PC-3 (cell line): ENCODE measurements at regions not wholly inside any gene's neighbourhood (a gene's known extent, or its start where the extent isn't known, plus 50 kb on each side); places are given as distances from the start of the nearest gene placed in this dataset.
A peak's percentile ranks its signal among the peaks of the same experiment; 100 is the strongest.

Experiments used
- ATAC-seq: fragments of 200-7000 bp; cut with Tn5 transposase; 2 replicates; pipeline ENCODE4 v1.9.1; 2020; ENCODE audit warnings: mild to moderate bottlenecking, moderate library complexity
- BruUV-seq: library from RNA; stranded (reverse); fragments of 400-500 nt; replicated peaks from 2 replicates; lab custom pipeline; 2021; lab: Mats Ljungman, UMichigan
- CTCF ChIA-PET: fragments of 300-600 bp; sonication (Branson Sonifier 250); formaldehyde crosslinking; loops from one replicate; lab custom pipeline; 2022; ENCODE audit warnings: antibody characterized with exemption; lab: Charles Lee
- POLR2A ChIA-PET: fragments of 300-600 bp; sonication (Branson Sonifier 250); formaldehyde crosslinking; loops from one replicate; lab custom pipeline; 2022; ENCODE audit warnings: antibody characterized with exemption; ENCODE audit not compliant: unreplicated experiment; lab: Charles Lee
- DNase-seq: peaks from one replicate; pipeline ENCODE4 v3.0.0-alpha.2; 2015
- H2AFZ ChIP-seq: fragments of 300-600 bp; sonication (generic); 2 replicates; pipeline ENCODE4 v1.6.0; 2016; ENCODE audit warnings: antibody characterized with exemption, low read length
- H3F3A ChIP-seq: fragments of 300-600 bp; sonication (generic); one replicate; pipeline ENCODE4 v1.6.0; 2017; ENCODE audit warnings: antibody characterized with exemption, low read length, control low read depth, mild to moderate bottlenecking; ENCODE audit not compliant: unreplicated experiment
- H3K27ac ChIP-seq: fragments of 300-600 bp; sonication (generic); 2 replicates; pipeline ENCODE4 v1.5.1; 2016; ENCODE audit warnings: mild to moderate bottlenecking, low read length
- H3K27me3 ChIP-seq: fragments of 300-600 bp; sonication (generic); 2 replicates; pipeline ENCODE4 v1.6.1; 2016; ENCODE audit warnings: low read length, mixed read lengths
- H3K36me3 ChIP-seq: fragments of 300-600 bp; sonication (generic); 2 replicates; pipeline ENCODE4 v1.6.1; 2016; ENCODE audit warnings: low read depth, mixed run types, low read length, mixed read lengths
- H3K4me1 ChIP-seq: fragments of 300-600 bp; sonication (generic); 2 replicates; pipeline ENCODE4 v1.5.1; 2016; ENCODE audit warnings: low read length; ENCODE audit not compliant: insufficient read depth
- H3K4me2 ChIP-seq: fragments of 300-600 bp; sonication (generic); 2 replicates; pipeline ENCODE4 v1.6.0; 2016; ENCODE audit warnings: low read length
- H3K4me3 ChIP-seq: fragments of 300-600 bp; sonication (generic); 2 replicates; pipeline ENCODE4 v1.5.1; 2016; ENCODE audit warnings: mild to moderate bottlenecking, low read length, mixed read lengths
- H3K79me2 ChIP-seq: fragments of 300-600 bp; sonication (generic); 2 replicates; pipeline ENCODE4 v1.6.1; 2017; ENCODE audit warnings: low read length, mixed read lengths
- H3K9ac ChIP-seq: fragments of 300-600 bp; sonication (generic); 2 replicates; pipeline ENCODE4 v1.6.0; 2016; ENCODE audit warnings: mild to moderate bottlenecking, low read length
- H3K9me2 ChIP-seq: fragments of 300-600 bp; sonication (generic); replicated peaks from 2 replicates; pipeline ENCODE4 v1.6.1; 2016; ENCODE audit warnings: mixed run types, low read length, mixed read lengths
- H3K9me3 ChIP-seq: fragments of 300-600 bp; sonication (generic); 2 replicates; pipeline ENCODE4 v1.6.1; 2016; ENCODE audit warnings: low read length, mixed read lengths
- H4K20me1 ChIP-seq: fragments of 300-600 bp; sonication (generic); 2 replicates; pipeline ENCODE4 v1.6.1; 2016; ENCODE audit warnings: low read length, mixed read lengths
- EZH2 ChIP-seq: fragments of 300-600 bp; sonication (generic); IDR thresholded peaks from one replicate; pipeline ENCODE4 v1.6.1; 2017; ENCODE audit warnings: antibody characterized with exemption, mild to moderate bottlenecking, low read length; ENCODE audit not compliant: unreplicated experiment
- EZH2phosphoT487 ChIP-seq: fragments of 300-600 bp; sonication (generic); IDR thresholded peaks from 2 replicates; pipeline ENCODE4 v1.6.1; 2018; ENCODE audit warnings: mild to moderate bottlenecking, antibody characterized with exemption, low read length, borderline replicate concordance
- intact Hi-C: fragments of 100-400 bp; cut with micrococcal nuclease; formaldehyde crosslinking; loops from 2 replicates; pipeline ENCODE4 v1.9.0; 2023
- TF ChIP-seq, protein P1 (sequence below): fragments of 300-600 bp; sonication (generic); conservative IDR thresholded peaks from 2 replicates; pipeline ENCODE4 v1.5.1; 2017; ENCODE audit warnings: antibody characterized with exemption, low read depth, mild to moderate bottlenecking, low read length

DNA sequence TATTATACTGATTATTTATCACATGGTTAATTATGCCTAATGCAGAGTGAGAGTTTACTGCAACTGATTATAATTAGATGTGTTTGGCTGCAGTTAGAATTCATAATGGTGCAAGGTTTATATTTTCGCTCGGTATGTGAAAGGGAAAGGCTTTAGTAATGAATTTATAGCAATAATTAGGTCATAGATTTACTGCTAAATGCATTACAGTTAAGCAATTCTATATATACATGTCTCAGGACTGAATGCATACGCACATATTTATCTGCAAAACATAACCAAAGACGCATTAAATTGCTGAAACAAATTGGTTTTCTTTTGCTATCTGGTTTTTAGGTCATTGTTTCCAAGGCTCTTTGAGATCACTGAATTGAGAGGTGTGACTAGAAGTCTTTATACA lies 428.1 kb upstream of the PDE3A start:
- Histone ChIP-seq H3K4me3 (no peak overlapping the region), H2AFZ (no peak overlapping the region), H3K79me2 (no peaks in the 10 kb centered on the region), H3K36me3 (no peaks in the 10 kb centered on the region), H3F3A (no peaks in the 10 kb centered on the region), H3K4me2 (no peak overlapping the region), H3K4me1 (no peaks in the 10 kb centered on the region), H3K27me3 (no peaks in the 10 kb centered on the region), H3K27ac (no peak overlapping the region), H4K20me1 (no peaks in the 10 kb centered on the region), H3K9me2 (no peaks in the 10 kb centered on the region), H3K9ac (no peak overlapping the region), H3K9me3 (no peaks in the 10 kb centered on the region)
- CTCF ChIA-PET, result no interaction called here
- TF ChIP-seq EZH2 (no peak), EZH2phosphoT487 (no peak)
- TF ChIP-seq, protein P1, sequence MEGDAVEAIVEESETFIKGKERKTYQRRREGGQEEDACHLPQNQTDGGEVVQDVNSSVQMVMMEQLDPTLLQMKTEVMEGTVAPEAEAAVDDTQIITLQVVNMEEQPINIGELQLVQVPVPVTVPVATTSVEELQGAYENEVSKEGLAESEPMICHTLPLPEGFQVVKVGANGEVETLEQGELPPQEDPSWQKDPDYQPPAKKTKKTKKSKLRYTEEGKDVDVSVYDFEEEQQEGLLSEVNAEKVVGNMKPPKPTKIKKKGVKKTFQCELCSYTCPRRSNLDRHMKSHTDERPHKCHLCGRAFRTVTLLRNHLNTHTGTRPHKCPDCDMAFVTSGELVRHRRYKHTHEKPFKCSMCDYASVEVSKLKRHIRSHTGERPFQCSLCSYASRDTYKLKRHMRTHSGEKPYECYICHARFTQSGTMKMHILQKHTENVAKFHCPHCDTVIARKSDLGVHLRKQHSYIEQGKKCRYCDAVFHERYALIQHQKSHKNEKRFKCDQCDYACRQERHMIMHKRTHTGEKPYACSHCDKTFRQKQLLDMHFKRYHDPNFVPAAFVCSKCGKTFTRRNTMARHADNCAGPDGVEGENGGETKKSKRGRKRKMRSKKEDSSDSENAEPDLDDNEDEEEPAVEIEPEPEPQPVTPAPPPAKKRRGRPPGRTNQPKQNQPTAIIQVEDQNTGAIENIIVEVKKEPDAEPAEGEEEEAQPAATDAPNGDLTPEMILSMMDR, result no peak
- no TSS peak for BruUV-seq
- ATAC-seq (no peak), DNase-seq (no peak)
- POLR2A ChIA-PET, result no interaction called here
- intact Hi-C loops, result no loop called here

DNA sequence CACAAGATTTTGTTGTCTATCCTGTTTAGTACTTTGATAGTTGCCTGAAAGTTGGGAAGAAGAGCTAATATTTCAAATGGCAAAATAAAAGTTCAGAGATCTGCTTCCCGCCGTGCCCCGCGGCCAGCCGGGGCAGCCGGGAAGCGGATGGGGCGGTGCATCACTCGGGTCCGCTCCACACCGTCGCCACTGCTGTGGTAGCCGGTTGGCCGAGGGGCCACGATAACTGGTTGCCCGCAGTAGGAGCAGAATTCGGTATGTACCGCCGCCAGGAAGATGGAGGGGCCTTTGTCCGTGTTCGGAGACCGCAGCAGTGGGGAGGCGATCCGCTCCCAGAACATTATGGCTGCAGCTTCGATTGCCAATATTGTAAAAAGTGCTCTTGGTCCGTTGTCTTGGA lies 427.2 kb upstream of the PDE3A start:
- BruUV-seq, result no TSS peak
- H3K27me3 ChIP-seq, result no peaks in the 10 kb centered on the region
- POLR2A ChIA-PET, result no interaction called here
- no peaks in the 10 kb centered on the region for H3K9me2 ChIP-seq
- no peak overlapping the region for H2AFZ ChIP-seq
- no peak for TF ChIP-seq EZH2phosphoT487
- TF ChIP-seq, protein P1, result no peak
- no peak for TF ChIP-seq EZH2
- no peaks in the 10 kb centered on the region for H3K4me1 ChIP-seq
- CTCF ChIA-PET, result no interaction called here
- intact Hi-C loops, result no loop called here
- ATAC-seq (no peak), DNase-seq (no peak)
- no peaks in the 10 kb centered on the region for H3F3A ChIP-seq
- H3K4me3 ChIP-seq, result no peak overlapping the region
- no peaks in the 10 kb centered on the region for H4K20me1 ChIP-seq
- H3K27ac ChIP-seq, result no peak overlapping the region
- no peak overlapping the region for H3K9ac ChIP-seq
- H3K79me2 ChIP-seq, result no peaks in the 10 kb centered on the region
- no peak overlapping the region for H3K4me2 ChIP-seq
- no peaks in the 10 kb centered on the region for H3K36me3 ChIP-seq
- no peaks in the 10 kb centered on the region for H3K9me3 ChIP-seq

DNA sequence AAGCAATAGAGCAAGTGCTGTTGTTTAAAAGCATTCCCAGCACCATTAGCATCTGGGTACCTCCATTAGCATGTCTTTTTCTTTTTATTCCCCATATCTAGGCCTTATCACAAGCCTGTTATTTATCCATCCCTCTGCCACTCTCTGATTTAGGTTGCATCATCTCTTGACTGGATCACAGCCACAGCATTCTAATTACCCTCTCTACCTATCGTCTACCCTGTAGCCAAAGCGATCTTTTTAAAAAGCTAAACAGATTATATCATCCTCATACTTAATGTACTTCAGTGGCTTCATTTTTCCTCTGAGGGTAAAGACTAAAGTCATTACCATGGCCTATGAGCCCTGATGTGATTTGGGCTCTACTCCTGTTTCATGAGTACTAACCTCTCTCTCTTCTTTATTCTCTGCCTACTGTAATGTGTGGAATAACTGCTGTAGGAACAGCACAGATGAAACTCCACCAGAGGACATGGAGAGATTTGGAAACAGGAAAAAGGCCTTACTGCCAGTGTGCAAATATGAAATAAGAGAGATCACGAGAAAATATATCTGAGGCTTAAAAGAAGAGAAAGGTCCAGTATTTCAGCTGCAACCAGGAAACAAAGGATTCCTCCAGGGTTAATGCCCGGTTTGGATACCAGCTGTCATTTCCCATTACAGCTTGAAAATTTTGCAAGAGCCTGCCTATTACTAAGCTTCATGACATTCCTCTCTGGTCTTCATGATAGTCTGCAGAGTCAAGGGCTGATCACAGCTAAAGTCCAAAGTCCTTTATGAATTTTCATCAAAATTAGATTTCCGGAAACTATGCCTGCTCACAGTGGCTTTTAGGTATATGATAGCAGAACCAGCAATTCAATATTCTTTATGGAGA lies 422.5 kb upstream of the PDE3A start:
- Histone ChIP-seq H3K4me2 (no peak overlapping the region), H3K4me3 (no peak overlapping the region), H3K9ac (no peak overlapping the region; the same call in 1 of the 2 replicates), H3K9me3 (no peaks in the 10 kb centered on the region), H3K4me1 (no peaks in the 10 kb centered on the region), H3K36me3 (no peaks in the 10 kb centered on the region), H3K79me2 (no peaks in the 10 kb centered on the region), H3F3A (no peaks in the 10 kb centered on the region), H3K27me3 (no peaks in the 10 kb centered on the region), H3K9me2 (no peaks in the 10 kb centered on the region), H4K20me1 (no peaks in the 10 kb centered on the region), H2AFZ (no peak overlapping the region), H3K27ac (0 out of 2 replicates have a peak overlapping the region, but pooled peaks have one; percentile 18)
- BruUV-seq, result no TSS peak
- ChIA-PET POLR2A (no interaction called here), CTCF (no interaction called here)
- DNase-seq (no peak), ATAC-seq (no peak)
- TF ChIP-seq, protein P1, result no peak
- TF ChIP-seq EZH2 (no peak), EZH2phosphoT487 (no peak)
- intact Hi-C loops, result no loop called here
